PC-3 (cell line): ENCODE measurements at regions not wholly inside any gene's neighbourhood (a gene's known extent, or its start where the extent isn't known, plus 50 kb on each side); places are given as distances from the start of the nearest gene placed in this dataset.

Source experiments
- CTCF ChIP-seq: fragments of 300-600 bp; sonication (generic); conservative IDR thresholded peaks from 2 replicates; pipeline ENCODE4 v1.5.1; 2017; ENCODE audit warnings: antibody characterized with exemption, low read depth, mild to moderate bottlenecking, low read length
- EZH2 ChIP-seq: fragments of 300-600 bp; sonication (generic); IDR thresholded peaks from one replicate; pipeline ENCODE4 v1.6.1; 2017; ENCODE audit warnings: antibody characterized with exemption, mild to moderate bottlenecking, low read length; ENCODE audit not compliant: unreplicated experiment
- EZH2phosphoT487 ChIP-seq: fragments of 300-600 bp; sonication (generic); IDR thresholded peaks from 2 replicates; pipeline ENCODE4 v1.6.1; 2018; ENCODE audit warnings: mild to moderate bottlenecking, antibody characterized with exemption, low read length, borderline replicate concordance

DNA sequence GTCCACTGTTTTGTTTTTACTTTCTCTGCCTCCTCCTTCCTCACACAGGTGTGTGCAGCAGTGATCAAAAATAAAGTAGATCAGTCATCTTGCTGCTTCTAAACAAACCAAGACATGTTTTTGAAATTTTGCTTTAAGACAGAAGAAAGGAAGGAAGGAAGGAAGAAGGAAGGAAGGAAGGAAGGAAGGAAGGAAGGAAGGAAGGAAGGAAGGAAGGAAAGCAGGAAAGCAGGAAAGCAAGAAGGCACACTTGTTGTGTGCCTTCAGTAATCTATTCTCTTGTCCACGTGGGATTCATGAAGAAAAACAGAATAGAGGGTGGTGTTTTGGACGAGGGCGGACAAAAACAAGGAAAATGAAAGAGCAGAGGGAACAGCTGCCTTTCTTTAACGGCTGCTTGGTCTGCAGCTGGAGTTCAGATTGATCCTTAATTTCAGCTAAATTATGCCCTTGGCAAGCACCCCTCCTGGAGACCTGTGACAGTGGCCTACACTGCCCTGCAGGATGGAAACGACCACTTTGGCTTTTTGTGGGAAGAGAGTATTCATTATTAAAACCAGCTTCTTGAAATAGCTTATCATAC, 188.5 kb upstream of the IRX3 start:
- TF ChIP-seq CTCF, result no peak
- TF ChIP-seq EZH2, result no peak
- TF ChIP-seq EZH2phosphoT487, result no peak
